Right lobe of liver (tissue), 6 donors: ENCODE measurements at regions not wholly inside any gene's neighbourhood (a gene's known extent, or its start where the extent isn't known, plus 50 kb on each side); places are given as distances from the start of the nearest gene placed in this dataset.

Experiments used
- ATAC-seq, 4 donors: fragments of 200-7000 bp; cut with Tn5 transposase; one replicate each; pipeline ENCODE4 v1.9.1; 2020; ENCODE audit warnings: mild to moderate bottlenecking in 4 of 4, moderate library complexity in 4 of 4
- DNase-seq, 3 donors: peaks; one replicate each; pipeline ENCODE4 v3.0.0-alpha.2; 2020
- H3K27ac ChIP-seq, 3 donors: fragments of 200-600 bp; one replicate each; pipeline ENCODE4 v1.8.0; 2022
- H3K27me3 ChIP-seq, 2 donors: fragments of 200-600 bp; one replicate each; pipeline ENCODE4 v1.8.0; 2022
- H3K36me3 ChIP-seq, 4 donors: fragments of 200-600 bp; sonication (generic) in 1 of 4; one replicate each; pipeline versions ENCODE4 v1.5.1 to v1.8.0; 2017 to 2022; ENCODE audit warnings: control low read depth in 1 of 4
- H3K4me1 ChIP-seq, 4 donors: fragments of 200-600 bp; sonication (generic) in 1 of 4; one replicate each; pipeline versions ENCODE4 v1.5.1 to v1.8.0; 2017 to 2022; ENCODE audit warnings: control low read depth in 1 of 4
- H3K4me3 ChIP-seq, 3 donors: fragments of 200-600 bp; one replicate each; pipeline ENCODE4 v1.8.0; 2022
- H3K9me3 ChIP-seq, 4 donors: fragments of 200-600 bp; sonication (generic) in 1 of 4; one replicate each; pipeline versions ENCODE4 v1.5.1 to v1.8.0; 2017 to 2022; ENCODE audit warnings: control low read depth in 1 of 4
- CTCF ChIP-seq, 4 donors: fragments of 200-600 bp in 3 of 4; fragments of 450-650 bp in 1 of 4; IDR thresholded peaks; one replicate each; pipeline versions ENCODE4 v1.5.1 to v1.8.0; 2016 to 2022; ENCODE audit warnings: antibody characterized with exemption in 4 of 4, mild to moderate bottlenecking in 2 of 4
- POLR2A ChIP-seq: fragments of 450-650 bp; IDR thresholded peaks from one replicate; pipeline ENCODE4 v1.6.1; 2017; ENCODE audit warnings: antibody characterized with exemption, mild to moderate bottlenecking
- WGBS: methylation state at CpG from one replicate; pipeline ENCODE4 v1.1.6; 2018; ENCODE audit warnings: low coverage, low lambda C conversion rate; ENCODE audit not compliant: insufficient coverage; ENCODE audit errors: missing lambda C conversion rate; 5-methylcytosine and 5-hydroxymethylcytosine counted together
- intact Hi-C, 2 donors: fragments of 100-400 bp; cut with DNase I; formaldehyde crosslinking; loops; one replicate each; pipeline versions ENCODE4 v1.11.2 to v1.14.1; 2022
- donor health status: DM: no; HTN: yes; CAD: no.
- donor health status: DM: no; HTN: no; CAD: no.
- donor health status: DM: no; HTN: no; CAD: no.
- donor health status: DM: no; HTN: yes; CAD: no.
- donor health status: DM: no; HTN: yes; CAD: no.

GRCh38 chr2:164073101-164074074 lies 337.6 kb upstream of the FIGN start:
- ATAC-seq (no peak), DNase-seq (no peak)
- TF ChIP-seq POLR2A (no peak), CTCF (IDR thresholded peaks at IDR 0.05) (no peak)
- H3K9me3 ChIP-seq: no peaks in the 10 kb centered on the region
- no peak overlapping the region for H3K4me3 ChIP-seq
- H3K27ac ChIP-seq: no peak overlapping the region
- H3K27me3 ChIP-seq: no peaks in the 10 kb centered on the region
- H3K36me3 ChIP-seq: no peaks in the 10 kb centered on the region
- intact Hi-C loops: no loop called here
- 63% methylated on average over 12 of the region's 12 CpGs for WGBS
- H3K4me1 ChIP-seq: no peaks in the 10 kb centered on the region

GRCh38 chr2:164069540-164069939 lies 333.7 kb upstream of the FIGN start:
- Histone ChIP-seq H3K27ac (no peak overlapping the region), H3K36me3 (no peaks in the 10 kb centered on the region), H3K4me1 (no peaks in the 10 kb centered on the region), H3K4me3 (no peak overlapping the region), H3K9me3 (no peaks in the 10 kb centered on the region), H3K27me3 (no peaks in the 10 kb centered on the region)
- TF ChIP-seq POLR2A: no peak
- TF ChIP-seq CTCF (IDR thresholded peaks at IDR 0.05): no peak
- intact Hi-C loops: no loop called here
- ATAC-seq (peak in 1 of 4 donors; percentile 27), DNase-seq (no peak)
- 41% methylated on average over 1 of the region's 1 CpG for WGBS

- TF ChIP-seq POLR2A (no peak), CTCF (IDR thresholded peaks at IDR 0.05) (no peak)
- ATAC-seq: no peak
- intact Hi-C loops: no loop called here
Measured at GRCh38 chr2:164068063-164068462, 332.3 kb upstream of the FIGN start.

GRCh38 chr2:164066095-164066494 lies 330.3 kb upstream of the FIGN start:
- Histone ChIP-seq H3K27me3 (no peaks in the 10 kb centered on the region), H3K36me3 (no peaks in the 10 kb centered on the region), H3K4me3 (no peak overlapping the region), H3K9me3 (no peaks in the 10 kb centered on the region), H3K27ac (no peak overlapping the region), H3K4me1 (no peaks in the 10 kb centered on the region)
- 57% methylated on average over 1 of the region's 1 CpG for WGBS
- DNase-seq (no peak), ATAC-seq (no peak)
- no peak for TF ChIP-seq CTCF (IDR thresholded peaks at IDR 0.05)
- no peak for TF ChIP-seq POLR2A
- intact Hi-C loops: no loop called here

More at GRCh38 chr2:164068063-164068462, 332.3 kb upstream of the FIGN start:
- no peak overlapping the region for H3K4me3 ChIP-seq
- H3K36me3 ChIP-seq: no peaks in the 10 kb centered on the region
- H3K4me1 ChIP-seq: no peaks in the 10 kb centered on the region
- no peaks in the 10 kb centered on the region for H3K9me3 ChIP-seq
- no peaks in the 10 kb centered on the region for H3K27me3 ChIP-seq
- DNase-seq: no peak
- no peak overlapping the region for H3K27ac ChIP-seq
